Left colon (tissue), 2 donors: ENCODE measurements at regions not wholly inside any gene's neighbourhood (a gene's known extent, or its start where the extent isn't known, plus 50 kb on each side); places are given as distances from the start of the nearest gene placed in this dataset.
"Not testable (repeated sequence)": the region's sequence is repeated elsewhere in the genome, so short reads cannot be mapped to it uniquely, and the experiment has no call there.

Experiments
- ATAC-seq: fragments of 200-7000 bp; cut with Tn5 transposase; one replicate; pipeline ENCODE4 v1.9.1; 2020; ENCODE audit warnings: mild to moderate bottlenecking, moderate library complexity
- DNase-seq, 2 donors: peaks; one replicate each; pipeline ENCODE4 v3.0.0-alpha.2; 2020
- intact Hi-C, 2 donors: fragments of 100-400 bp; cut with DNase I in 1 of 2; cut with micrococcal nuclease in 1 of 2; formaldehyde crosslinking; loops; one replicate each; pipeline versions ENCODE4 v1.11.2 to v1.14.0; 2022; cut with DNase I, micrococcal nuclease
- donor health status: DM: no; HTN: no; CAD: no.
- donor health status: DM: yes; HTN: yes; CAD: no.

- ATAC-seq, result no peak
- intact Hi-C loops, result no loop called here
- DNase-seq, result no peak
Observed at GRCh38 chr6:97347111-97347510, 64.1 kb upstream of the MMS22L start.

- DNase-seq (no peak), ATAC-seq (no peak)
- intact Hi-C loops, result no loop called here
Observed at GRCh38 chr6:97361286-97361685, 78.3 kb upstream of the MMS22L start.

- DNase-seq, result no peak
- no peak for ATAC-seq
- intact Hi-C loops, result no loop called here
Observed at GRCh38 chr6:97364327-97364726, 81.3 kb upstream of the MMS22L start.

GRCh38 chr6:97382071-97382470 is 99.1 kb upstream of the MMS22L start:
- intact Hi-C loops, DNase-seq, ATAC-seq: not testable (repeated sequence)

- no peak for ATAC-seq
- no peak for DNase-seq
- intact Hi-C loops, result loop anchor here (10.0 kb wide), 2 partner anchors 208 to 328 kb away; no protein-coding TSS in a partner anchor
Observed at GRCh38 chr6:97392735-97393134, 109.7 kb upstream of the MMS22L start.

- ATAC-seq, result peak; percentile 92
- intact Hi-C loops, result loop anchor here (10.0 kb wide), 2 partner anchors 209 to 329 kb away; no protein-coding TSS in a partner anchor
Observed at GRCh38 chr6:97394160-97394748, 111.2 kb upstream of the MMS22L start.

GRCh38 chr6:97396880-97397279 is 113.9 kb upstream of the MMS22L start:
- intact Hi-C loops, result loop anchor here (5.0 to 10.0 kb wide), 3 partner anchors 205 to 332 kb away; no protein-coding TSS in a partner anchor
- ATAC-seq, result no peak
- DNase-seq, result no peak

More at GRCh38 chr6:97394160-97394748, 111.2 kb upstream of the MMS22L start:
- DNase-seq, result peak in 1 of 2 donors; percentile 30

GRCh38 chr6:97399208-97399607 is 116.2 kb upstream of the MMS22L start:
- ATAC-seq (no peak), DNase-seq (no peak)
- intact Hi-C loops, result loop anchor here (5.0 to 10.0 kb wide), 3 partner anchors 207 to 334 kb away; no protein-coding TSS in a partner anchor

- peak; percentile 59 for ATAC-seq
- intact Hi-C loops, result no loop called here
- no peak for DNase-seq
Observed at GRCh38 chr6:97401533-97401932, 118.5 kb upstream of the MMS22L start.

GRCh38 chr6:97405818-97406409 is 122.9 kb upstream of the MMS22L start:
- DNase-seq (no peak), ATAC-seq (peak; percentile 67)
- intact Hi-C loops, result no loop called here

GRCh38 chr6:97406633-97407032 is 123.6 kb upstream of the MMS22L start:
- intact Hi-C loops, result no loop called here
- DNase-seq, result no peak
- no peak for ATAC-seq

GRCh38 chr6:97411610-97412009 is 128.6 kb upstream of the MMS22L start:
- intact Hi-C loops, result no loop called here
- DNase-seq (no peak), ATAC-seq (no peak)

GRCh38 chr6:97412511-97412910 is 129.5 kb upstream of the MMS22L start:
- ATAC-seq (no peak), DNase-seq (no peak)
- intact Hi-C loops, result no loop called here

GRCh38 chr6:97422171-97422570 is 139.2 kb upstream of the MMS22L start:
- no peak for ATAC-seq

GRCh38 chr6:97423190-97423589 is 140.2 kb upstream of the MMS22L start:
- DNase-seq (no peak), ATAC-seq (no peak)
- intact Hi-C loops, result no loop called here

More at GRCh38 chr6:97422171-97422570, 139.2 kb upstream of the MMS22L start:
- intact Hi-C loops, result no loop called here
- DNase-seq, result no peak

- intact Hi-C loops, result no loop called here
- no peak for ATAC-seq
- no peak for DNase-seq
Observed at GRCh38 chr6:97427648-97428047, 144.6 kb upstream of the MMS22L start.

GRCh38 chr6:97437087-97437486 is 154.1 kb upstream of the MMS22L start:
- ATAC-seq (no peak), DNase-seq (no peak)
- intact Hi-C loops, result no loop called here

- intact Hi-C loops, result no loop called here
- DNase-seq, result no peak
- no peak for ATAC-seq
Observed at GRCh38 chr6:97438011-97438671, 155.1 kb upstream of the MMS22L start.

GRCh38 chr6:97440590-97441176 is 157.7 kb upstream of the MMS22L start:
- intact Hi-C loops, result no loop called here
- DNase-seq, result no peak
- ATAC-seq, result no peak
